HEK293T (cell line): ENCODE measurements at regions not wholly inside any gene's neighbourhood (a gene's known extent, or its start where the extent isn't known, plus 50 kb on each side); places are given as distances from the start of the nearest gene placed in this dataset.

Source experiments
- BHLHE40 ChIP-seq: fragments of 450-650 bp; IDR thresholded peaks from 2 replicates; pipeline ENCODE4 v1.6.1; 2016; ENCODE audit warnings: mild to moderate bottlenecking, moderate library complexity, borderline replicate concordance
- CTBP1 ChIP-seq: fragments of 450-650 bp; IDR thresholded peaks from 2 replicates; pipeline ENCODE4 v1.6.1; 2016; ENCODE audit warnings: borderline replicate concordance
- ELF4 ChIP-seq: fragments of 450-650 bp; IDR thresholded peaks from 2 replicates; pipeline ENCODE4 v1.6.1; 2017; ENCODE audit warnings: antibody characterized with exemption
- FOXK2 ChIP-seq: fragments of 450-650 bp; IDR thresholded peaks from 2 replicates; pipeline ENCODE4 v1.6.1; 2016; ENCODE audit warnings: mild to moderate bottlenecking
- HDGF ChIP-seq: fragments of 450-650 bp; IDR thresholded peaks from 2 replicates; pipeline ENCODE4 v1.6.1; 2017; ENCODE audit warnings: antibody characterized with exemption, borderline replicate concordance
- PKNOX1 ChIP-seq: fragments of 450-650 bp; IDR thresholded peaks from 2 replicates; pipeline ENCODE4 v1.6.1; 2016
- SP1 ChIP-seq: fragments of 450-650 bp; IDR thresholded peaks from 2 replicates; pipeline ENCODE4 v1.6.1; 2017
- TARDBP ChIP-seq: fragments of 450-650 bp; IDR thresholded peaks from 2 replicates; pipeline ENCODE4 v1.6.1; 2016

DNA sequence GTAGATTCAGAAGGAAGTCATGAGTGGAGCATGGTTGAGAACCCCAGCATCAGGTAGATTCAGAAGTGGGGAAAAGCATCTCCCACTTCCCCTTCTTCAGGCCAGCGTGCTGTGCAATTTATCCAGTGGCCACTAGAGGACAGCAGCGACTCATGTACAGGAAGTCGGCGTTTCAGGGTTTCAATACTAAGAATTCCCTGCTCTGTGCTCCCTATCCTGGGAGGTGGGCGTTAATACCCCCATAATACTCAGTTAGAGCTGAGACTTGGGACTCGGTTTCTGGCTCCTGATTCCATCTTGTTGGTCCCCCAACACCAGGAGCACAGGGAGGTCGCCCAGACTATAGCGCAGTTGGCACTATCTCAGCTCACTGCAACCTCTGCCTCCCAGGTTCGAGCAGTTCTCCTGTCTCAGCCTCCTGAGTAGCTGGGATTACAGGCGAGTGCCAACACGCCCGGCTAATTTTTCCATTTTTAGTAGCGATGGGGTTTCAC, 75.3 kb upstream of the AMZ2 start:
- TF ChIP-seq ELF4 (no peak), SP1 (no peak), PKNOX1 (no peak), TARDBP (no peak), FOXK2 (no peak), HDGF (no peak), BHLHE40 (no peak), CTBP1 (no peak)
